Activated naive CD4-positive, alpha-beta T cell treated with Interleukin-2 at 50 U/mL for 16 hours (primary cell): ENCODE measurements at regions not wholly inside any gene's neighbourhood (a gene's known extent, or its start where the extent isn't known, plus 50 kb on each side); places are given as distances from the start of the nearest gene placed in this dataset.

Experiments
- DNase-seq: peaks from one replicate; pipeline ENCODE4 v3.0.0-alpha.2; 2020

- no peak for DNase-seq
These were observed 95.0 kb upstream of the AKR1E2 start for GRCh38 chr10:4730998-4731397.

- no peak for DNase-seq
These were observed 99.9 kb upstream of the AKR1E2 start for GRCh38 chr10:4725917-4726606.

GRCh38 chr10:4723860-4724259 lies 102.1 kb upstream of the AKR1E2 start:
- DNase-seq = no peak

GRCh38 chr10:4721999-4722753 lies 103.8 kb upstream of the AKR1E2 start:
- DNase-seq = no peak

GRCh38 chr10:4720463-4720862 lies 105.5 kb upstream of the AKR1E2 start:
- DNase-seq = no peak

GRCh38 chr10:4719671-4720070 lies 106.3 kb upstream of the AKR1E2 start:
- DNase-seq = no peak

GRCh38 chr10:4719036-4719435 lies 107.0 kb upstream of the AKR1E2 start:
- DNase-seq = no peak

GRCh38 chr10:4718544-4718943 lies 107.5 kb upstream of the AKR1E2 start:
- DNase-seq = no peak

- no peak for DNase-seq
These were observed 108.3 kb upstream of the AKR1E2 start for GRCh38 chr10:4717670-4718069.

GRCh38 chr10:4710858-4711257 lies 115.1 kb upstream of the AKR1E2 start:
- DNase-seq = no peak

- DNase-seq = no peak
These were observed 117.8 kb upstream of the AKR1E2 start for GRCh38 chr10:4708123-4708759.

- DNase-seq = no peak
These were observed 118.8 kb upstream of the AKR1E2 start for GRCh38 chr10:4707221-4707620.

- DNase-seq = no peak
These were observed 121.9 kb upstream of the AKR1E2 start for GRCh38 chr10:4704034-4704545.

GRCh38 chr10:4701016-4701415 lies 125.0 kb upstream of the AKR1E2 start:
- DNase-seq = no peak

GRCh38 chr10:4699950-4700730 lies 125.9 kb upstream of the AKR1E2 start:
- DNase-seq = no peak

- DNase-seq = no peak
These were observed 127.9 kb upstream of the AKR1E2 start for GRCh38 chr10:4698075-4698474.

- no peak for DNase-seq
These were observed 129.8 kb upstream of the AKR1E2 start for GRCh38 chr10:4696186-4696585.

- no peak for DNase-seq
These were observed 132.0 kb upstream of the AKR1E2 start for GRCh38 chr10:4693967-4694366.

GRCh38 chr10:4692206-4692605 lies 133.8 kb upstream of the AKR1E2 start:
- DNase-seq = no peak

GRCh38 chr10:4691776-4692175 lies 134.2 kb upstream of the AKR1E2 start:
- no peak for DNase-seq

GRCh38 chr10:4691301-4691700 lies 134.7 kb upstream of the AKR1E2 start:
- DNase-seq = no peak

GRCh38 chr10:4688601-4689000 lies 137.4 kb upstream of the AKR1E2 start:
- no peak for DNase-seq

GRCh38 chr10:4688168-4688567 lies 137.8 kb upstream of the AKR1E2 start:
- no peak for DNase-seq
